NB4 (cell line): ENCODE measurements at regions not wholly inside any gene's neighbourhood (a gene's known extent, or its start where the extent isn't known, plus 50 kb on each side); places are given as distances from the start of the nearest gene placed in this dataset.

ENCODE experiments used
- POLR2A ChIP-seq: IDR thresholded peaks from 2 replicates; pipeline ENCODE4 v1.6.1; 2011; ENCODE audit warnings: mild to moderate bottlenecking; ENCODE audit not compliant: insufficient read length; ENCODE audit errors: extremely low read depth
- TF ChIP-seq, protein P1 (sequence below): IDR thresholded peaks from one replicate; pipeline ENCODE4 v1.5.1; 2012; ENCODE audit warnings: low read depth, low read length
- TF ChIP-seq, protein P2 (sequence below): IDR thresholded peaks from 2 replicates; pipeline ENCODE4 v1.6.1; 2011; ENCODE audit warnings: low read depth, low read length

DNA sequence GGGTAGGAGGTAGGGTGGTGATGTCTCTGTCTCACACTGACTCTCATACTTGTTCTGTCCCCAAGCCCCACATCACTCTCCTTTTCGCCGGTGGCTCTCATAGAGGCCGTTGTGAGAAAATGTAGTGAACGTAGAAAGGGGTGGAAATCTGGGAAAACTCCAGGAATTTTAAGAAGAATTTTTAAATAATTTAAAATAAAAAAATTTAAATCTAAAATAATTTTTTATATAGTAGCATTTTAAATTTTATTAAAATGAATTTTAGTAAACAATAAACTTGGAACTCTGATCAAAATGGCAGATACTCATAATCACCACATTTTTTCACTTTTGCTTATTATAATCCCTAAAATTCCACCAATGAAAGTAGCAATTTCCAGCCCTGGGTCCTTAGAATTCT, 473.6 kb upstream of the ZFHX3 start:
- TF ChIP-seq, protein P1, sequence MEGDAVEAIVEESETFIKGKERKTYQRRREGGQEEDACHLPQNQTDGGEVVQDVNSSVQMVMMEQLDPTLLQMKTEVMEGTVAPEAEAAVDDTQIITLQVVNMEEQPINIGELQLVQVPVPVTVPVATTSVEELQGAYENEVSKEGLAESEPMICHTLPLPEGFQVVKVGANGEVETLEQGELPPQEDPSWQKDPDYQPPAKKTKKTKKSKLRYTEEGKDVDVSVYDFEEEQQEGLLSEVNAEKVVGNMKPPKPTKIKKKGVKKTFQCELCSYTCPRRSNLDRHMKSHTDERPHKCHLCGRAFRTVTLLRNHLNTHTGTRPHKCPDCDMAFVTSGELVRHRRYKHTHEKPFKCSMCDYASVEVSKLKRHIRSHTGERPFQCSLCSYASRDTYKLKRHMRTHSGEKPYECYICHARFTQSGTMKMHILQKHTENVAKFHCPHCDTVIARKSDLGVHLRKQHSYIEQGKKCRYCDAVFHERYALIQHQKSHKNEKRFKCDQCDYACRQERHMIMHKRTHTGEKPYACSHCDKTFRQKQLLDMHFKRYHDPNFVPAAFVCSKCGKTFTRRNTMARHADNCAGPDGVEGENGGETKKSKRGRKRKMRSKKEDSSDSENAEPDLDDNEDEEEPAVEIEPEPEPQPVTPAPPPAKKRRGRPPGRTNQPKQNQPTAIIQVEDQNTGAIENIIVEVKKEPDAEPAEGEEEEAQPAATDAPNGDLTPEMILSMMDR: no peak
- TF ChIP-seq, protein P2, sequence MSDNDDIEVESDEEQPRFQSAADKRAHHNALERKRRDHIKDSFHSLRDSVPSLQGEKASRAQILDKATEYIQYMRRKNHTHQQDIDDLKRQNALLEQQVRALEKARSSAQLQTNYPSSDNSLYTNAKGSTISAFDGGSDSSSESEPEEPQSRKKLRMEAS: no peak
- no peak for TF ChIP-seq POLR2A
